Glutamatergic neuron (in vitro differentiated cells): ENCODE measurements at regions not wholly inside any gene's neighbourhood (a gene's known extent, or its start where the extent isn't known, plus 50 kb on each side); places are given as distances from the start of the nearest gene placed in this dataset.

Experiments
- DNase-seq: peaks from one replicate; pipeline ENCODE4 v3.0.0; 2022
- H3K27ac Mint-ChIP-seq: one replicate; pipeline ENCODE4 v1.8.0; 2020; ENCODE audit warnings: mild to moderate bottlenecking, mixed read lengths, inconsistent platforms; ENCODE audit not compliant: unreplicated experiment
- H3K27me3 Mint-ChIP-seq: one replicate; pipeline ENCODE4 v1.8.0; 2020; ENCODE audit warnings: mild to moderate bottlenecking, moderate library complexity, mixed read lengths, inconsistent platforms; ENCODE audit not compliant: unreplicated experiment
- H3K36me3 Mint-ChIP-seq: one replicate; pipeline ENCODE4 v1.8.0; 2020; ENCODE audit warnings: mild to moderate bottlenecking, mixed read lengths, inconsistent platforms; ENCODE audit not compliant: unreplicated experiment
- H3K4me1 Mint-ChIP-seq: one replicate; pipeline ENCODE4 v1.8.0; 2020; ENCODE audit warnings: mild to moderate bottlenecking, low read depth, mixed read lengths, inconsistent platforms; ENCODE audit not compliant: unreplicated experiment
- H3K4me3 Mint-ChIP-seq: one replicate; pipeline ENCODE4 v1.8.0; 2020; ENCODE audit warnings: mild to moderate bottlenecking, mixed read lengths, inconsistent platforms; ENCODE audit not compliant: unreplicated experiment
- H3K9me3 Mint-ChIP-seq: one replicate; pipeline ENCODE4 v1.8.0; 2020; ENCODE audit warnings: mild to moderate bottlenecking, moderate library complexity, mixed read lengths, inconsistent platforms; ENCODE audit not compliant: unreplicated experiment
- CTCF ChIP-seq: fragments of 200-600 bp; sonication (generic); IDR thresholded peaks from one replicate; pipeline ENCODE4 v1.5.0; 2021; ENCODE audit not compliant: partially characterized antibody, unreplicated experiment

- H3K9me3 Mint-ChIP-seq, result no peaks in the 10 kb centered on the region
- no peak for DNase-seq
- no peaks in the 10 kb centered on the region for H3K27me3 Mint-ChIP-seq
- no peak overlapping the region for H3K4me3 Mint-ChIP-seq
- TF ChIP-seq CTCF, result no peak
- H3K36me3 Mint-ChIP-seq, result no peaks in the 10 kb centered on the region
- H3K27ac Mint-ChIP-seq, result no peak overlapping the region
- no peaks in the 10 kb centered on the region for H3K4me1 Mint-ChIP-seq
Observed at GRCh38 chr5:24289582-24290335, 355.0 kb downstream of the CDH10 start.

- H3K4me1 Mint-ChIP-seq, result no peaks in the 10 kb centered on the region
- no peaks in the 10 kb centered on the region for H3K27me3 Mint-ChIP-seq
- no peak overlapping the region for H3K27ac Mint-ChIP-seq
- H3K36me3 Mint-ChIP-seq, result no peaks in the 10 kb centered on the region
- no peak for DNase-seq
- no peak overlapping the region for H3K4me3 Mint-ChIP-seq
- TF ChIP-seq CTCF, result no peak
- H3K9me3 Mint-ChIP-seq, result no peaks in the 10 kb centered on the region
Observed at GRCh38 chr5:24290536-24290935, 354.2 kb downstream of the CDH10 start.

GRCh38 chr5:24291916-24292315, 352.9 kb downstream of the CDH10 start:
- no peak overlapping the region for H3K4me3 Mint-ChIP-seq
- TF ChIP-seq CTCF, result no peak
- no peak for DNase-seq
- no peaks in the 10 kb centered on the region for H3K27me3 Mint-ChIP-seq
- no peak overlapping the region for H3K27ac Mint-ChIP-seq
- H3K9me3 Mint-ChIP-seq, result no peaks in the 10 kb centered on the region
- no peaks in the 10 kb centered on the region for H3K36me3 Mint-ChIP-seq
- H3K4me1 Mint-ChIP-seq, result no peaks in the 10 kb centered on the region

- TF ChIP-seq CTCF, result no peak
- no peak for DNase-seq
- Mint-ChIP-seq H3K27ac (no peak overlapping the region), H3K4me3 (no peak overlapping the region), H3K9me3 (no peaks in the 10 kb centered on the region), H3K27me3 (no peaks in the 10 kb centered on the region), H3K36me3 (no peaks in the 10 kb centered on the region), H3K4me1 (no peaks in the 10 kb centered on the region)
Observed at GRCh38 chr5:24294333-24294732, 350.4 kb downstream of the CDH10 start.

- Mint-ChIP-seq H3K4me3 (no peak overlapping the region), H3K4me1 (no peaks in the 10 kb centered on the region), H3K27me3 (peaks cover 4% of the 10 kb centered on the region), H3K27ac (no peak overlapping the region), H3K9me3 (peaks cover 10% of the 10 kb centered on the region), H3K36me3 (peaks cover 8% of the 10 kb centered on the region)
- DNase-seq, result no peak
- TF ChIP-seq CTCF, result no peak
Observed at GRCh38 chr5:24314106-24314505, 330.7 kb downstream of the CDH10 start.
